Amygdala (tissue), 56 donors: ENCODE measurements at regions not wholly inside any gene's neighbourhood (a gene's known extent, or its start where the extent isn't known, plus 50 kb on each side); places are given as distances from the start of the nearest gene placed in this dataset.

ENCODE experiments used
- DNase-seq, 56 donors: peaks; one replicate each; lab custom pipeline; 2025; lab: John Stamatoyannopoulos, UW

DNA sequence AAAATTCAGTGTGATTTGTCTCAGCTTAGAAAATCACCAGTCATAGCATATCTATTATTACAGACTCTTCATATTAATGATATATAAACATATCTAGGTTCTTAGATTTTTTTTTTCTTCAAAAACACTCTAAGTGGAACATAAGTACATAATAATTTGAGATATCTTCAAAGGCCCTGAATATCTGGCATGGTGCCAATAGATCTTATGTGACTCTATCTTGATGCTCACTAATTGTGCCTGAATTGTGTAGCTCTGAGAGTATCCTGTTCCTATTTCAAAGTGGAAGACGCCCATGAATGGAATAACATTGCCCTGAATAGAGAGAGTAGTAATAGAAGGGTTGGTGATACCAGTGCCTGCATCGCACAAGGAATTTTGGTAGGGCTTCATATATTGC lies 1312.7 kb upstream of the USP15 start:
- DNase-seq: no peak

DNA sequence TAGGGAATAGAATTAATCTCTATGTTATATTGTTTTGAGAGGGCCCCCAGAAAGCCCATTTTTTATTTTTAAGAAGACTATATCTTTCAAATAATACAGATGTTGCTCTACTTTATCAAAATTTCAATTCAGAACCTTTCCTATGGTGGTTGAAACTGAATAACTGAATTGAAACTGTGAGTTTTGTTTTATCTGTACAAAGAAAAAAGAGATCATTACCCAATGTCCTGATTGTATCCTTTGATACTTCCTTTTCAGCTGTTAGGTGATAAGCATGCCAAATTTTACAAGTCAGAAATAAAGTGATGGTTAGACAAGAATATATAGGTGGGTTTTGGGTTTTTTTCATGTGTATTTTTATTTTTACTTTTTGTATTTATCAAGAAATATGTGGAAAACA lies 1293.1 kb upstream of the USP15 start:
- DNase-seq: no peak

DNA sequence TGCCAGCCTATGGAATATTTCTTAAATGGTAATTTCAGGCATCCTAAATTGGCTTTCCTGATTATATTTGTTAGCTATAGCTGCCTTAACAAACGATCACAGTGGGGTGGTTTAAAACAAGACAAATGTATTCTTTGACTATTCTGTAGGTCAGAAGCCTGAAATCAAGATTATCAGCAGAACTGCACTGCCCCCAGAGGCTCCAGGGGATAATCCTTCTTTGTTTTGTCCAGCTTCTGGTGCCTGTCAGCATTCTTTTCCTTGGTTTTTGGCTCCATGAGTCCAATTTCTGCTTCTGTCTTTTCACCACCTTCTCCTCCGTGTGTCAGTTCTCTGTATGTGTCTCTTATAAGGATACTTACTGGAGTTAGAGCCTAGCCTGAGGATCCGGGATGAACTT lies 1282.2 kb upstream of the USP15 start:
- DNase-seq: no peak

DNA sequence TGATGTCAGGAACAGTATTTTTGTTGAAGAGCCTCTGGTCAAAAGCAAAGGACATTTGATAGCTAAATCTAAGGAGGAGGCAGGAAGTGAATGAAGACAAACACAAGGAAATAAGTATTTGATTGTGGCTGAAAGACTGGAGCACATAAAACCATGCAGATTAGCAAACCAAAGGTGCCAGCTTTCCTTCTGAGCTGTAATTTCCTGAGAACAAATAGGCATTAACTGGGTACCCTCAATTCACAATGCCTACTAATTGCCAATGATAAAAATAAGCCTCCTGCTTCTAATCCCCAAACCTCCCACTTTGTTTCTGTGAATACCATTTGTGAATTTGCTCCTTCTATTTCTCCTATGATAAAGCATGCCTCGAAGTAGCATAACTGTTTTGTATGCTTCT lies 1279.6 kb upstream of the USP15 start:
- peak in 1 of 56 donors; percentile 5 for DNase-seq

DNA sequence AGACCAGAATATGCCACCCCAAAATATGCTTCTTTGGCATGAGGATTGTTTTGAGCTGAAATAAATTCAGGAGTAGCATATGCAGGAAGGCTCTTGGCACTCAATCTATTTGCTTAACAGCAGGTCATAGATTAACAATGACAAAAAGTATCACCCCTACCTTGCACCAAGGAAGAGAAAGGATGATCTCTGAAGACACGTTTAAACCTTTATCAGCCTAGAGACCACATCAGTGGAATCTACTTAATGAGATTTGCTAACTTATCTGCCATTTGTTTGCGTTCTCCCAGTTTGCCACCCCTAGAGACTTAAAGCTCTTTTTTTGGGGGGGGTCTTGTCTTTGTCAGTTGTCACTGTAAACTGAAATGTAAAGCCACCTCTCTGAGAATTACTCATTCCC lies 1278.7 kb upstream of the USP15 start:
- no peak for DNase-seq

DNA sequence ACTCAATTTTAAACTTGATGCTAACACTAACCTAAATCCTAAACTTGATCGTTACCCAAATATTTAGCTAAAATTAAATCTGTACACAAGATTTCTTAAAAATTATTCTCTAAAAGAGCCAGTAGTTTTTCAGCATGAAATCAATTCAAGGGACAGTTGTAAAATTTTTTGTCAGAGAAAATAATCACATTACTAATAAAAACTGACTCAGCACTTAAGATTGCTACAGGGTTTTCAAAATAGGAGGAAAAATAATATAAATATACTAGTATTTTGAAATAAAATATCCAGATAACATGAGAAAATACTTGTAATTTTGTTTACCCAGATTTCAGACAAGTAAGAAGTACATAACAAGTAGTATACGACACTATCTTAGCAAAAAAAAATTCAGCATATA lies 1268.1 kb upstream of the USP15 start:
- no peak for DNase-seq

DNA sequence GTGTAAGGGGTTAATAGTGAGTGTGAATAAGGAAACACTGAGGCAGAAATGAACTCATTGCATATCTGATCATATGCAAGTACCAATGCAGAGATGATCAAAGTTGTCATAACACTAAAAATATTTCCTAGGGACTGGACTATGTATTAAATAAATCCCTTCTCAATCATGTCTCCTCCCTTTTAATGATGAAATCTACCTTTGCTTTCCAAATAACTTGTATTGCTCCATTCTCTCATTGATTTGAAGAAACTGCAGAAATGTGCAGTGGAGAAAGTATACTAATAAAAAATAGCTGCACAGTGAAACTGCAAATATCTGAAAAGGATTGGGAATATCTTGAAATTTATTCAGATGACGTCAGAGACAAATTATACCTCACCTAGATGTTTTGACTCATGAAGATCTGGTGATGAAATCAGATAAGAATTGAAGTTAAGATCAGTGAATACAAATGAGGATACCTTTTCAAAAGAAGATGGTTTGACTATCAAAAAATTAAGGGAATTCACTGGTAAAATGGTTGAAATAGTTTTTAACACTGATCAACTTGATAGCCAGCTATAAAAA lies 1264.9 kb upstream of the USP15 start:
- no peak for DNase-seq

DNA sequence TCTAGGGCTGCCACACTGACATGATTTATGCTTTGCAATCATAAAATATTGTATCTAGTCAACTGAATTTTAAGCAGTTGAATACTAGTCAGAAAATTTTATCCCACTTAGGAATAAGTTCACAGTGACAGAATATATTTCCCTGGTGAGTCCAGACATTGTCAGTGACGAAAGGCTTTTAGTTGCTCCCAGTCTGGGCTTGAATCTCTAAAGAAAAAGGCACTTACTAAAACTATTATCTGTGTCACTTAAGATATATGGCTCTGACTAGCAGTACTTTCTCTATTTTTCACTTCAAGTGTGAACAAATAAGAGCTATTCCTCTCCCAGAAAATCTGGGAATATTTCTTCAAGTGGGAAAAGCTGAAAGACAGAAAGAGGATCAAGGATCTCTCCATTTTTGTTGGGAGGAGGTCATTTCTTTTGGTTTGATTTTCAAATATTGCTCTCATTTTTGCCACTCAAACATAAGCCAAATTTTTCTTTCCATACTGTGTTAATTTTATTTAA lies 1262.3 kb upstream of the USP15 start:
- DNase-seq: no peak

DNA sequence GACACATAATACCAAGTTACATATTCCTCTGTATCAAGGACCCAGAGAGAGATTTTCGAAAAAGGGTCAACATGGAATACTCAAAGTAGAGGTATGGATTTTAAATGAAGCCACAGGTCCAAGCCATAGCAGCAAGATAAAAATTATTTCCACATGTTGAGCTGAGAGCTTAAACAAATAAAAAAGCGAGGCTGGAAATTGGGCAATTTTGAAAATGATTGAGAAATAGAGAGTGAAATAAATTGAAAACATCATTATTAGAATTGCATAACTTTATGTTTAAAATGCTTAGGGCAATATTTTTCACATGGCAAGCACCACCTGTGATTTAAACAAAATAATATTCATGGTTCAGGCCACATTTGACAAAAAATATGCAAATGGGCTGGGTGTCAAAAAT lies 1251.0 kb upstream of the USP15 start:
- no peak for DNase-seq

DNA sequence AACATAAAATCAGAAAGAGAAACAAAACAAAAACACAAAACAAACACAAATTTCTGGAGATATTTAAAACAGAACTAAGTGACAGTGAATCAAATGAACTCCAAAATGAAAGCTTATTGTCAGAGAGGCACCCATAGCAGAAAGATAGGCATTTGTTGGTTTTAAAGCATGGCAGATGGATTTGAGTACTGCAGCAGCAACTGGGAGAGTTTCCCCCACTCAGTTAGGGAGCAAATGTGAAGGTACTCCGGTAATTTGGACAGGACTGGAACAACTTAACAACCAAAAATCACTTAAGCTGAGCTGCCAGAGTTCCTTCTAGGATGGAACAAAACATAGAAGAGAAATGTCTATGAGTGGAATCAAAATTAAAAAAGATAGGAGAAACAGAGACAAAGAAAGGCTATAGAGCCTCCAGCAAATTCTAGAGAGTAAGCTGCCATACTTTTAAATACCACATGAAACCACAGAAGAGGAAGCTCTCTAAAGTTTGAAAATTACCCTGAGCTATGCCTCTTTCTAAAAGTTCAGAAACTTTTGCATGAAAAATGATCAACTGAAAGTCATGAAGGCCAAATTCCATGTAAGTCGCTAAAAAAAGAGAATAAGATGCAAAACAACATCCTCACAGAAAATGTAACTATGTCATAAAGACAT lies 1248.3 kb upstream of the USP15 start:
- no peak for DNase-seq

DNA sequence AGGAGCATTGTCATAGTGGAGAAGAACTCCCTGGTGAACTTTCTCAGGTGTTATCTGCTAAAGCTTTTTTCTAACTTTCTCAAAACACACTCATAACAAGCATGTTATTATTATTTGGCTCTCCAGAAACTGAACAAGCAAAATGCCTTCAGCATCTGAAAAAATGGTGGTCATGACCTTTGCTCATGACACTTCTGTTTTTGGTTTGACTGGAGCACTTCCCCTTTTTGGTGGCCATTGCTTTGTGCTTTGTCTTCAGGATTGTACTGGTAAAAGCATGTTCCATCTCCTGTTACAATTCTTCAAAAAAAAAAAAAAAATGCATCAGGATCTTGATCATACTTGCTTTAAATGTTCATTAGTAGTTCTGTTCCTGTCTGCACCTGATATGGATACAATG lies 1241.6 kb upstream of the USP15 start:
- no peak for DNase-seq

DNA sequence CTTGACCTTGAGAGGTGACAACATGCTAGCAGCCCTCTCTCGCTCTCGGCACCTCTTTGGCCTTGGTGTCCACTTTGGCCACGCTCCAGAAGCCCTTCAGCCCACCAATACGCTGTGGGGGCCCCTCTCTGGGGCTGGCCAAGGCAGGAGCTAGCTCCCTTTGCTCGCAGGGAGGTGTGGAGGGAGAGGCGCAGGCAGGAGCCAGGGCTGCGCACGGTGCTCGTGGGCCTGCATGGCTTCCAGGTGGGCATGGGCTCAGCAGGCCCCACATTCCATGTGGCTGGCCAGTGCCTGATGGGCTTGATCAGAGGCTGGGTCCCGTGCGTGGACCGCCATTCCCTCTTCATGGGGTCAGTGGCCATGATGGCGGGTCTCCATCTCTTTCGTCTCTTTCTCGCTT lies 1237.0 kb upstream of the USP15 start:
- DNase-seq: no peak

DNA sequence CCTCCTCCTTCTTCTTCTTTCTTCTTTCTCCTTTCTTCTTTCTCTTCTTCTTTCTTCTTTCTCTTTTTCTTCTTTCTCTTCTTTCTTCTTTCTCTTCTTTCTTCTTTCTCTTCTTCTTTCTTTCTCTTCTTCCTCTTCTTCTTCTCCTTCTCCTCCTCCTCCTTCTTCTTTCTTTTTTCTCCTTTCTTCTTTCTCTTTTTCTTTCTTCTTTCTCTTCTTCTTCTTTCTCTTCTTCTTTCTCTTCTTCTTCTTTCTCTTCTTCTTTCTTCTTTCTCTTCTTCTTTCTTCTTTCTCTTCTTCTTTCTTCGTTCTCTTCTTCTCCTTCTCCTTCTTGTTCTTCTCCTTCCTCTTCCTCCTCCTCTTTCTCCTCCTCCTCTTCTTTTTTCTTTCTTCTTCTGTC lies 1230.7 kb upstream of the USP15 start:
- no peak for DNase-seq

DNA sequence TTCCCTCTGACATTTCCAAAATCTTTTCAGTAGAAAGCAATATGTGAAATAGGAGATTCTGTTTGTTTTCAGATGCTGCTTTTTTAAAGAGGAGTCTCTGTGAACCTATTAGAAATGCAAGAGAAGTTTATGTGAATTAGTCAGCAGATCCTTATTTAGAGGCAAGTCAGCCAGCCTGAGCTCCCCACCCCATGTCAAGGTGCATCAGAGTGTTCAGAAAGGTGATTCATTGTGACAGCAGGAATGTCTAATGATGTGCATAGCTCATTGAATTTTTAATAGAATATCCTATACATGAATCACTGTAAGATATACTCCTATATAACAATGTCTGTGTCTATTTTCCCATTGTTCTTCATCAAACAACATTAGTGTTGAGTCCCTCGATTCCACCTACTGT lies 1222.4 kb upstream of the USP15 start:
- DNase-seq: no peak

DNA sequence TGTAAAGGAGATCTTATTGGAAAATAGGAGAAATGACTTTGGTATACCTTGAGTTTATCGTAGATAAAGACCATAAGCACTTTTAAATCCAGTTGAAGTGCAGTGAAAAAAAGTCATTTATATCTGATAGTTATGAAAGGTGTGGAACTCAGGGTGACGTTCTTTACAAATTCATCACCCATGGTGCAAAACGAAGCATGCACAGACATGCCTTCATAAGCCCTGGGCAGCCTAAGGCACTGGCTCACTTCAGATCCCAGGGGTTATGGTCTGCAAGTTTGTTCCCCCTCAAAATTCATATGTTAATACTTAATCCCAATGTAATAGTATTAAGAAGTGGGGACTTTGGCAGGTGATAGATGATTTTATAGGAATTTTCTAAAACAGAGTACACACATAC lies 1216.4 kb upstream of the USP15 start:
- DNase-seq: no peak

DNA sequence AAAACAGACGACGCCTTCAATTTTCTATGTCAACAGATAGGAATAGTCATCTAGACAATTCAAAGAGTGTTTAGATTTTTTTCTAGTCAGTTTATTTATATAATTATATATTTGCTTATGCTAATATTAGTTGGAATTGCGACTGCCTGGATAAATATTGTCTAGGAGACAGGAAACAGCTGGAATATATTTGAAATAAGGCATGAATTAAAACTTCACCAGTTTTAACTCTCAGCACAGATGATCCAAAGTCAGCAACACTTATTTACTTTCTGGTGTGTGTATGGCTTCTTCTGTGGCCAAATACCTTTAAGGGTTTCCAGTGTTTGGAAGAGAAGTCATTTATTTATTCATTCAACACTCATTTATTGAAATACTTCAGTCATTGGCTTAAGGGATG lies 1215.4 kb upstream of the USP15 start:
- no peak for DNase-seq

DNA sequence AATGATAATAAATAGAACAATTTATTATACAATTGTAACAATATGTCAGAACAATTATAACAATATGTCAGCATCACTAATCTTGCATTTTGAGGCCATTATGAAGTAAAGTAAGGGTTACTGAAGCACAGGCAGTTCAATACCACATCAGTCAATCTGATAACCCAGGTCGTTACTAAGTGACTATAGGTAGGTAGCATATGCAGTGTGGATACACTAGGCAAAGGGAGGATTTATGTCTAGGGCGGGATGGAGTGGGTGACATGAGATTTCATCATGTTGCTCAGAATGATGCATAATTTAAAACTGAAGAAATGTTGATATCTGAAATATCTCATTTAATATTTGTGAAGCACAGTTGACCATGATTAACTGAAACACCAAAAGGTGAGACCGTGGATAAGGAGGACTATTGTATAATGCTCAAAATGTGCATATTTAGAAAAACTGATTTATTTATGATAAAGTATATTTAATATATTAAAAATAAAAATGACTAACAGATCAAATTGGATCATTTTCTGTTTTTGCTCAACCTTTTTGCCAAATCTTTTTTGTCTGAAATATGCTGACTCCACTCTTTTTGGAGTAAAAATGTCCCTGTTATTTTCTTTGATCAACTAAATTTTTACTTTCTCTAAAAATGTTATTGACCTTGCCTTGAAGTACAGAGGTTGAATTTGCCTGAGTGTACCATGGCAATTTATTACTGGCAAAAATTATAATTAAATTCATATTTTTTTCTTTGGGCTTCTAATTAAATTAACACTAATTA lies 1189.4 kb upstream of the USP15 start:
- DNase-seq: no peak

DNA sequence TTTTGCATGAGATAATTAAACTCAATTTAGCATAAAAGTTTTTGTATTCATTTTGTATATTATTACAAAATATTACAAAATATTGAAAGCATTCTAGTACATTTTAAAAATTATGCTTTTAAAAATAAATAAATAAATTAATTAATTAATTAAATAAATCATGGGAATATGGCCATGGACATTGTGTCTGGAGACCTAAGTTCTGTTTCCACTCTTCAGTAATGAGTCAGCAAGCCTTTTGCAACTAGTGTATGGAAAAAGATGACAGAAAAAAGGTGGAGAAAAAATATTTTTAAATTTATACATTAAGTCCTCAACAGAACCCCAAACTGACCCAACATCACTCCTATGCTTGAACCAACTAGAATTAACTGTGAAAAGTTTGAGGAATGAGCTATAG lies 1187.5 kb upstream of the USP15 start:
- DNase-seq: no peak

DNA sequence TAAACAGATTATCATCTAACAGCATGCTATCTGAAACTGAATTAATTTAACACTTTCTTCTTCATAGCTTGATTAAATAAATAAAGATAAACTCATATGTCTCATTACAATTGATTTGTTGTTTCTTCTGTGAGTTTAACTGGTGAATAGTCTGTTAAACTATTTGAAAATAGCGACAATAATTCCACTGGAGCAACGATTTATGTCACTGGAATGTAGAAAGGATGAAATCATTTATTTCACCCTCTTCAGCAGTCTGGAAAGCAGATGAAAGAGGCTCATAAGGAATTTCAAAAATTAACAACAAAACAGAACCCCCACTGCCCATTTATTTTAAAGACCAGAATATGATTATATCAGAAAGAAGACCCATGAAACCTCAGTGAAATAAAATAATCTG lies 1165.1 kb upstream of the USP15 start:
- no peak for DNase-seq

DNA sequence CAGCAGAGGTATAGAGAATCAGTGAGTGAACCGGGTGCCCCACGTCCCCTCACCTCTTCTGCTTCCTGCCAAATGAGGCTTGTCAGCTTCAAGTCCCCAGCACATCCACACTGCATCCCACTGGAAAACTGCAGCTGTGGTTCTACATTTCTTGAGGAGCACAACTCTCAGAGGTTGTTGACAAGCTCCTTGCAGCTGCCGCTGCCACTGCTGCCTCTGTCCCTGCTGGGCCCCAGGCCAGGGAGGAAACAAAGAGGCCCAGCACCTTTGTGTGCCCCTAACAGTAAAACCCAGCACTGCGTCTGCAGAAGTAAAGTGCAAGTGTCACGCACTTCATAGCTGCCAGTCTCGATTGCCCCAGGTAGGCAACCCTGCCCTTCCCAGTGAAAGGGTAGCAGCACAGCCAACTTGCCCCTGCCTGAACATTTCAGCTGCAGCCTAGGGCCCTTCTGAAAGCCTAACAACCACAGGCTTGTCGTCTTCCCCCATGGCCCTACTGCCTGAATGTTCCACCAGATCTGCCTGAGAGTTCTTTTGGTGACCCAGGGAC lies 1162.1 kb upstream of the USP15 start:
- no peak for DNase-seq

DNA sequence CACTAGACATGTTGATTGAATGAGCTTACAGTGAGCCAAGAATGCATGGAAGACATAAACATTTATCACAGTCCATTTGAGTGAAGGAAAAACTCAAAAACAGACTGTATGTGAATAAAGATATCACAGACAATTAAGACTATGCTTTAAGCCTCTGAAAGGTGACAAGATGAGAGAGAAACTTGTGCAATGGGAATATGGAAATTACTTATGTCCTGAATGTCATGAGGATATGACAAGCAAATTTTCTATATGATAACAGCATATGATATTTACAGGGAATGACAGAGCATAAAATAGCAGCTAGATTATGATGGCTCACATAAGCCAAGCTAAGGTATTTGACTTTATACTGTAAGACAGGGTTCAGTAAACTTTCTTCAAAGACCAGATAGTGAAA lies 1153.1 kb upstream of the USP15 start:
- no peak for DNase-seq

DNA sequence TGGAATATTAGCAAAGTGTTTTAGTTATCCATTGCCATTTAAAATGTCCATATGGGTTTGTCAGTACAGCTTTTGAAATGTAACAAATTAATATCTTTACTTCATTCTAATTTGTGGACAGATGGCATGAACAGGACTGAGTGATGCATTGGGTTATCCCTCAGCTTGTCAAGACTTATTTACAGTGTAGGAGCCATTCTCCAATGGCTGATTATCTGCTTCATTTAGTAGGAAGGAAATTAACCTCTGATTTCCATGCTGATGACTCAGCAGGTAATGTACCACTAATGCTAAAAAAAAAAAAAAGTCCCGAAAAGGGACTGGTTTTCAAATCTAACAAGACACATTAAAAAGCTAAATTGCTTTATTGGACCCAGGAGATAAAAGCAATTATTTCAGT lies 1149.0 kb upstream of the USP15 start:
- DNase-seq: no peak
